ENCODE measurements at regions not wholly inside any gene's neighbourhood (a gene's known extent, or its start where the extent isn't known, plus 50 kb on each side); places are given as distances from the start of the nearest gene placed in this dataset.

- TF ChIP-seq, protein P1, sequence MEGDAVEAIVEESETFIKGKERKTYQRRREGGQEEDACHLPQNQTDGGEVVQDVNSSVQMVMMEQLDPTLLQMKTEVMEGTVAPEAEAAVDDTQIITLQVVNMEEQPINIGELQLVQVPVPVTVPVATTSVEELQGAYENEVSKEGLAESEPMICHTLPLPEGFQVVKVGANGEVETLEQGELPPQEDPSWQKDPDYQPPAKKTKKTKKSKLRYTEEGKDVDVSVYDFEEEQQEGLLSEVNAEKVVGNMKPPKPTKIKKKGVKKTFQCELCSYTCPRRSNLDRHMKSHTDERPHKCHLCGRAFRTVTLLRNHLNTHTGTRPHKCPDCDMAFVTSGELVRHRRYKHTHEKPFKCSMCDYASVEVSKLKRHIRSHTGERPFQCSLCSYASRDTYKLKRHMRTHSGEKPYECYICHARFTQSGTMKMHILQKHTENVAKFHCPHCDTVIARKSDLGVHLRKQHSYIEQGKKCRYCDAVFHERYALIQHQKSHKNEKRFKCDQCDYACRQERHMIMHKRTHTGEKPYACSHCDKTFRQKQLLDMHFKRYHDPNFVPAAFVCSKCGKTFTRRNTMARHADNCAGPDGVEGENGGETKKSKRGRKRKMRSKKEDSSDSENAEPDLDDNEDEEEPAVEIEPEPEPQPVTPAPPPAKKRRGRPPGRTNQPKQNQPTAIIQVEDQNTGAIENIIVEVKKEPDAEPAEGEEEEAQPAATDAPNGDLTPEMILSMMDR (IDR thresholded peaks at IDR 0.05; ENCODE audit: low read depth, low read length, missing control alignments), result no peak
Observed at GRCh38 chr1:164910671-164911070, 351.7 kb downstream of the PBX1 start.

DNA sequence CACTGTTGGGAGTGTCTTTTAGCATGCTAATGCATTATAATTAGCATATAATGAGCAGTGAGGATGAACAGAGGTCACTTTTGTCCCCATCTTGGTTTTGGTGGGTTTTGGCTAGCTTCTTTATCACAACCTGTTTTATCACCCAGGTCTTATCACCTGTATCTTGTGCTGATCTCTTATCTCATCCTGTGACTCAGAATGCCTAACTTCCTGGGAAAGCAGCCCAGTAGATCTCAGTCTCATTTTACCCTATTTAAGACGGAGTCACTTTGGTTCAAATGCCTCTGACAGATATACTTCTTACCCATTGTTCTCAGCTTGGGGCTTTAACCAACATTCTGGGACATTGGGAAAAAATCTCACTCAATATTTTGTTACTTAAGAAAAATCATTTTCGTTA lies 348.7 kb downstream of the PBX1 start:
- TF ChIP-seq, protein P1 (IDR thresholded peaks at IDR 0.05; ENCODE audit: low read depth, low read length, missing control alignments), result no peak

More at GRCh38 chr1:164910671-164911070, 351.7 kb downstream of the PBX1 start:
- no peak overlapping the region for H3K4me3 ChIP-seq (replicated peaks; ENCODE audit: low read depth, low read length)
- DNase-seq (ENCODE audit: extremely low read depth, low read depth), result no peak

GRCh38 chr1:164905869-164906268 lies 346.9 kb downstream of the PBX1 start:
- DNase-seq (ENCODE audit: extremely low read depth, low read depth), result no peak
- no peak overlapping the region for H3K4me3 ChIP-seq (replicated peaks; ENCODE audit: low read depth, low read length)
- TF ChIP-seq, protein P1 (IDR thresholded peaks at IDR 0.05; ENCODE audit: low read depth, low read length, missing control alignments), result no peak

More for the DNA sequence above, 348.7 kb downstream of the PBX1 start:
- H3K4me3 ChIP-seq (replicated peaks; ENCODE audit: low read depth, low read length), result no peak overlapping the region
- DNase-seq (ENCODE audit: extremely low read depth, low read depth), result no peak

- no peak for DNase-seq (ENCODE audit: extremely low read depth, low read depth)
- no peak overlapping the region for H3K4me3 ChIP-seq (replicated peaks; ENCODE audit: low read depth, low read length)
- TF ChIP-seq, protein P1 (IDR thresholded peaks at IDR 0.05; ENCODE audit: low read depth, low read length, missing control alignments), result no peak
Observed at GRCh38 chr1:164902491-164902890, 343.5 kb downstream of the PBX1 start.
